NCI-H1105 treated with DMSO at 0.1 percent for 48 hours (cell line): ENCODE measurements at regions not wholly inside any gene's neighbourhood (a gene's known extent, or its start where the extent isn't known, plus 50 kb on each side); places are given as distances from the start of the nearest gene placed in this dataset.

Source experiments
- DNase-seq: peaks from one replicate; lab custom pipeline; 2025; lab: John Stamatoyannopoulos, UW

DNA sequence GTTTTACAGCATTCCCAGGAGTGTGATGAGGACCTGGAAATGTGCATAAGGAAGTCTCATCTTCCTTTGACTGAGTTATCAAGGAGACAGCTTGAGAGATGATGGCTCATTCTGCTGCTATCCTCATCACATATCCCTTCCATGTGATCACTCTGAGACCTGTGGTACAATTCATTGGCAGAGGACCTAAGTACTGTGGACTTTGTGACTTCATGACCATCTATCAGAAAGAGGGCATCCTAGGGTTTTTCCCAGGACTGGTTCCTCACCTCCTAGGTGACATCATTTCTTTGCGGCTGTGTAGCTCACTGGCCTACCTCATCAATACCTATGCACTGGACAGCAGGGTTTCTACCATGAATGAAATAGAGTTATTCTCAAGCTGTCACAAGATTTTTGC is 172.1 kb upstream of the PLEKHG7 start:
- DNase-seq, result no peak

DNA sequence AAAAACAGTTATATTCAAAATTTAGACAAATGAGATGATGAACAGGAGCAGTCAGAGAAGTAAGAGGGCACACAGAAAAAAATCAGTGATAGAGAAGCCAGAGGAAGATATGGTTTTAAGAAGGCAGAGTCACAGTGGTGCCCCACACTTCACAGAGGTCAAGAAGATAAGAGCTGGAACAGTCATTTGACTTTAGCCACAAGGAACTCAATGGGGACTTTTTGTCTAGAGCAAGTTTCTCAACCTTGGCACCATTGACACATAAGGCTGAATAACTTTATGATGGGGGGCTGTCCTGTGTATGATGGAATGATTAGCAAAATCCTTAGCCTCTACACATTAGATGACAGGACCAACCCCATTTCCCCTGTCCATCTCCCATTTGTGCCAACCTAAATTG is 172.8 kb upstream of the PLEKHG7 start:
- no peak for DNase-seq

DNA sequence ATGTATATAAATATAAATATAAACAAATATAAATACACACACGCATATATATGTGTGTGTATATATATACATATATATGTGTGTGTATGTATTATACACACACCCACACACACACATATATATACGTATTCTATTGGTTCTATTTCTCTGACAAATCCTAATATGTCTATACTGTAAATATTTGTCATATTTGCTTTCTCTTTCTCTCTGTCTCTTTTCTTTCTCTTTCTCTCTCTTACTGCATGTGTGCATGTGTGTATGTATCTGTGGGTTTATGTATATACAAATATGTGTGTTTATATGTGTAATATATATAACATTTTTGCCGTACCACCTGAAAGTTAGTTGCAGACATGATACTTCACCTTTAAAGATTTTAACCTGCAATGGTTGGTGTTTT is 174.2 kb upstream of the PLEKHG7 start:
- DNase-seq, result no peak

DNA sequence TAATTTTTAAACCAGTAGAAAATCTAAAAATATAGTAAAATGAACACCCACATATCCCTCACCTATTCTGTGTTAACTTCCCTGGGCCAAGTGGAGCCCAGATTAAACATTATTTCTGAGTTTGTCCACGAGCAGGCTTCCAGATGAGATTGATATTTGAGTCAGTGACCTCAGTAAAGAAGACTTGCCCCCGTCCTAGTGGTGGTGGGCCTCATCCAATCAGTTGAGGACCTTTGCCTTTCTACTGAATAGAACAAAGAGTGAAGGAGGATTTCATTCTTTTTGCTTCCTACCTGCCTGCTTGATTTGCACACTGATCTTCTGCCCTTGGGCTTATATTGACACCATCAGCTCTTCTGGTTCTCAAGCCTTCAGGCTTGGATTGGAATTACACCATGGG is 174.7 kb upstream of the PLEKHG7 start:
- DNase-seq, result no peak

DNA sequence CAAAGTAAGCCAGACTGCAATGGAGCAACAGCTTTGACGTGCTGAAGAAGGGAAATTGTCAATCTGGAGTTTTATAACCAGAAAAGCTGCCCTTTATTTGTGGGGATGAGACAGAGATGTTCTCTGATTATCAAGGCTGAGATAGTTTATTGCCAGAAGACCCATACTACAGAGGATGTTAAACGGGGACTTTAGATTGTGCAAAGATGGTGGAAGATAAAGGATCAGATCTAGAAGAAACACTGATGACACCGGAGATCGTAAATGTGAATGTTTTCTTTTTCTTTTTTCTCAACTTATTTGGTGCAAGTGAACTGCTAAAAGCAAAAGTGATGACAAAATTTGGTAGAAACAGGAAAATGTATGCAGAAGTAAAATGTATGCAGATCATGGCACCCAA is 178.3 kb upstream of the PLEKHG7 start:
- DNase-seq, result no peak

DNA sequence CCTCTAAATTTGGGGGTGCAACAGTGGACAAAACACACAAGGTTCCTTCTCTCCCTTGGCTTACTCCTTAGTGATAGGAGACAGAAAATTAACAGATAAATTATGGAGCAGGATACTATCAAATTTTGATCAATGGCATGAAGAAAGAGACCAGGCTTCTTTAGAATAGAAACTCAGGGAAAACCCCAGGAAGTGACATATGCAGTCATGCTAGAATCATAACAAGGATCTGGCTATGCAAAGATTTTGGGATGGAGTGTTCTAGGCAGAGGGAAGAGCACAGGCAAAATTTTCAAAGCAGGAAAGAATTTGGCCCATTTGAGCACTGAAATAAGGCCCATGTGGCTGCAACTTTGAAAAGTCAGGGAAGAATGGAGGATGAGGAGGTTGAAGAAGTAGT is 182.3 kb upstream of the PLEKHG7 start:
- no peak for DNase-seq

DNA sequence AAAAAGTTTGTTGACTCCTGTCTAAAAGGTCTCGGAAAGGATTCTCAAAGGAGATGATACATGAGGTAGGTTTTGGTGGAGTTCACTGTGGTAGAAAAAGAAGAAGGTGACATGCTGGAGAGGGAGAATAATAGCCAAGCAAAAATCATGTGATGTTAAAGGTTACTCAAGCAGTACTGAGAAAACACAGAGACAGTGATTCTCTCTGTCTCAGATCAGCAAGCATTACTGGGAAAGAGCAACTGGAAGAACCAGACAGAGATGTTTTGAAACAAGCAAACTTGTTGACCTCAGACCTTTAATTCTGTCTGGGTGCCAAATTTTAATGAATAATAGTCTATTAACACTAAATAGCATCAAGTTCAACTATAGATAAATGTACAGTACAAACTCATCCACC is 183.5 kb upstream of the PLEKHG7 start:
- DNase-seq, result no peak

DNA sequence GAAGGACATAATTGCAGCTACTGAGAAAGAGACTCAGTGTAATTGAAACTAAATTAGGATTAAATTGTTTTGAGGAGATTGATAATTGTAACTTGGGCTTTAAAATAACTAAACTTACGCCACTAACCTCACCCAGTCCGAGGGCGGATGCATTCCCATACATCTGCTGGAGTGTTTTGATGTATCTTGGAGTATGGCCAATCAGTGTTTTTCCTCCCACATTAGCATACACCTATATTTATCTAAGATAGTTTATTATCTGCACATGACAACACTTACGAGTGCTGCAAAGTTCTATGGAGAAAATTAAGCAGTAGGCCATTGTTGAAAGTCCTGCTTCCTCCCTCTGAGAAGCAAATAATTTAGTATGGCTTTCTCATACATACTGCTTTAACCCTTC is 184.7 kb upstream of the PLEKHG7 start:
- DNase-seq, result no peak

DNA sequence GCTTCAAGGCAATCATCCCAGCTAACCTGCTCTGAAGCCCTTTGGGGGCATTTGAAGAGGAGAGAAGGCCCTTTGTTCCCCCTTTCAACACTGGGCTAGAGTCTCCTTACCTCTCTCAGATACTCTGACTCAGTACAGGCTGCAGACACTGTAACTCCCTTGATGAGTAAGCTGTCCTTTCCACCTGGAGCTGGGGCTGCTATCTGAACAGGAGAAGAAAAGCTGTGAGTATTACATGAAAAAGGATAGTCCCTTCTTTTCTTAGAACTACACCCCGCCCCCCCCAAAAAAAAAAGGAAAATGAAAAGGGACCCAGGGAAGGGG is 186.6 kb upstream of the PLEKHG7 start:
- DNase-seq, result no peak

DNA sequence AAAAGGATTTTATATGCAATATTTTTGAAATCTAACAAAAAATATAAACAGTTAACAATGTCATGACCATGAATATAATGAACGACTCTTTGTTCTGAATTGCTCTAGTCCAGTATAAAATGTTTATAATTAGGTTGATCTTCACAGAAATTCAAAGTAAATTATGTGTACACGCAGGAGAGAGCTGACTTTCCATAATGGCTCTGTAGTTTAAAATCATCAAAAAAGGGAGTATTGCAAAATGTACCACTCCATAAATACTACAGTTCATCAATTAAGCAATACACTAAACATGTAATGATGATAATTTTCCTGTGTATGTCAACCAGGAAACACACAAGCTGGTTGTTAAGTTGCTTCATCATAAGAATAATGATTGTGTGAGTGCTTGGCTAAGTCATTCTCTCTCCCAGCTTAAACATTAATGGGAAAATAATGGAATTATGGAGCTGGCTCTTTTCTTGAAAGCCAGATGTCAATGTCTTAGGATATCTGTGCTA is 189.5 kb upstream of the PLEKHG7 start:
- no peak for DNase-seq

DNA sequence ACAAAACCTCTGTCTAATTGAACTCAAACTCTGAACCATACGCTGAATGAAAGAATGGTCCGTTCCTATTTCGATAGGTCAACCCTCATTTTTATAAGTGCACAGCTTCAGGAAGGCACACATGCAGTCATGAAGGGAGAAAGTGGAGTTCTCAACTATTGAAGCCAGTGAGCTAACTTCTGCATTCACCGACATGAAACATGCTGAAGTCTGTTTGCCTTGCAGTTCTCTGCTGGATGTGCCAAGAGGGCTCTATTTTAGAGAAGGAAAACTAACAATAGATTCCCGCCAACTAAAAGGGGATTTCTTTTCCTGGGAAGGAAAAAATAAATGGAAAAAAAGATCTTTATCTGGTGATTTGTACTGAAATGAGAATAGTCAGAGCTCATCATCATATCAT is 191.0 kb upstream of the PLEKHG7 start:
- no peak for DNase-seq

DNA sequence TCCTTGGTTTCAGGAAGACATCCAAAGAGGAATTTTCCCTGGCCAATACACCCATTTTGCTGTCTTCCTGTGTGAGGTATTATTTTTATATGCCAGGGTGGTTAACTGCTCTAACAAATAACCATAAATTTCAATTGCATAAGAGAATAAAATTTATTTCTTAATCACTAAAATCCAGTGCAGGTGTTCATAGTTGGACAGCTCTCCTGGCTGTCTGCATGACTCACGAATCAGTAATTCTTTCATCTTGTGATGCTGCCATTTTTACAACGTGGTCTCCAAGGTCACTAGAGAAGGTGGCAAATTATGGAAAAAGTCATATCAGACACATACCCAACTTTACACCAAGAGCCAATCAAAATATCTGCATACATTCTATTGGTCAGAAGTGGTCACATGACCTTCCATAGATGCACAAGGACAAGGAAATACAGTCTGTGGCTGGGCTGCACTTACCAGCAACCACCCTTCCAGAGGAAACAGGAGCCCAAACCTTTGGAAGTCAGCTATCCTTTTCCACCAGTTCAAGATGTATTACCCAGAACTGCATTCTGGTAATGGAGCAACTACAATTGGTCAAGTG is 193.5 kb upstream of the PLEKHG7 start:
- DNase-seq, result no peak

DNA sequence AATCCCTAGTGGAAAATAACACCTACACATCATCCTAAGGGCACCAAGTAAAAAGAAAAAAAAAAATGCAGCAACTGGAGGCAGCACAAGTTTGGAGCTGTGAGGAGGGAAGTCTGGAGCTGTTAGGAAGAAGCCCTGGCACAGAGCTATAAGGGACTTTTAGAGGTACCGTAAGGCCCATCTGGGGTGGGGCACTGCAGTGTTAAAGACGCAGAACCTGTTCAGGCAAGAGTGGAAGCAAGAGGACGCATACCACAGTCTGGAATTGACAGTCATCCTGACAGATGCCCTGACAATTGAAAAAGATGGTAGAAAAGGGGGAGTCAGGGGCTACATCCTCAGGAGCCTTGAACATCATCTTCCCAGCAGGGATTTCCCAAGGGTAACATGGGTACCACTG is 195.9 kb upstream of the PLEKHG7 start:
- no peak for DNase-seq

DNA sequence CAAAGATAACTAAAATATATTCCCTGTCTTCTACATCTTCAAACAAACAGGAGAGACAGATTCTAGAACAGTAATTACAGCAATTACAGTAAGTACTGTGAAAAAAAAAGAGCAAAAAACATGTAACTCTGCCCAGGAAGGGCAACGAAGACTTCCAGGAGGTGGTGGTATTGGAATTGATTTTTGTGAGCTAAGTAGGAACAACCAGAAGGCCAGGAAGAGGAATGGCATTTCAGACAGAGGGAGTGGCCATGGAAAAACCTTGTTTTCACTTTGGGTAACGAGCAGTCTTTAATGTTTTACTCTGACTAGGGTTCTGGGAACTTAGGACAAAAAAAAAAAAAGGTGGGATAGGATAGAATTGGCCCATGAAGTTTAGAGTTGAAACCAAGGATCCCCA is 196.3 kb upstream of the PLEKHG7 start:
- DNase-seq, result peak; percentile 69

DNA sequence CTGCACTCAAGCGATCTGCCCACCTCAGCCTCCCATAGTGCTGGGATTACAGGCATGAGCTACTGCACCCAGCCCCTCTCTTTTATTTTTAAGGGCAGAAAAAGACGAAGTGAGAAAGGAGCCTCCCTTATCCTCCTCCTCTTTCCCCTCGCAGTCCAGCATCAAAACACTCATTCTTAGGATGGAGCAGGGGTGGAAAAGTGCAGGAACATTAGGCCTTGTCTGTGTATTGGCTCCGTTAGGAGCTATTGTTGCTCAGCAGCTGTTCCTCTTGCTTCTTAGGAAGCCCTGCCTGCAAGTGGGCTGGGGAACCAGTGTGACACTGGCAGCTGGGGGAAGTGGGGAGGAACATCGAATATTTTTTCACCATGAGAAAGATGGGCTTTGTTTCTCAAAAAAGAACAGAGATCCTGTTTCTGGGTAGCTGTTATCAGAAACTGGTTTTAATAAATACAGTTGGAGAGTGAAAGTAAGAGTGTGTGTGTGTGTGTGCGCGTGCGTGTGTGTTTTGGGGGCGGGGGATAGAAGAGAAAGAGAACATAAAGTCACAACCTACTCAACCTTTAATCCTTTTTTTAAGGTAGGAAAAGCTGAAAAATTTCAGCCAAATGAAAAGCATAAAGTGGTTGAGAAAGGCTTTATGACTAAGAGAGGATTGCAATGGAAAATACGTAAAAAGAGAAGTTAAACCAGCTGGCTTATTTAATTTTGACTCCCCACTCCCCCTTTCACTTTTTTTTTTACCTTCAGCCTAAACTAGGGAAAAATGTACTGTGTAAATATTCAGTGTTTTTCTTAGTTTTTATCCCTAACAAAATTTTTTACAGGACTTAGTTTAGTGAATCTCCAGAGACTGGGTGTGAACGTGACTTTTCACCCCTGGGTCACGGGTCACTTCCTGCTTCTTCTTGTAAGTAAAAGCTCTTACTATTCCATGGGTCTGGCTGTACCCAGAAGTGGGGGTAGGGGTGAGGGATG is 197.2 kb upstream of the PLEKHG7 start:
- peak; percentile 26 for DNase-seq

DNA sequence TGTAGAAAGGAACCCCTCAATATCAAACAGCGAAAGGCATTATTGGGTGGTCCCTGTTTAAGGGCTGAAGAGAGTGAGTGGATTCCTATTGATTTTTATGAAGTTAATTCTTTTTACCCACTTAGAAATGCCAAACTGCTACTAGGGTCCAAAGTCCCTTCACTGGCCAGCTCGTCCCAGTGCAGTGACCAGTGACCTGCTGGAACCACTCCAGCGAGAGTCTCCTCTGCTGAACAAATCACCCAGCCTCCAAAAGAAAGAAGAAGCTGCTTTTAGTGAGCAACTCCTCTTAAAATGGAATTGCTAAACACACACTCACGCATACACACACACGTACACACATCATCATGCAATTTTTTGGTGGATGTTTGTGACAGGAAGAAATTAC is 198.2 kb upstream of the PLEKHG7 start:
- DNase-seq, result no peak

DNA sequence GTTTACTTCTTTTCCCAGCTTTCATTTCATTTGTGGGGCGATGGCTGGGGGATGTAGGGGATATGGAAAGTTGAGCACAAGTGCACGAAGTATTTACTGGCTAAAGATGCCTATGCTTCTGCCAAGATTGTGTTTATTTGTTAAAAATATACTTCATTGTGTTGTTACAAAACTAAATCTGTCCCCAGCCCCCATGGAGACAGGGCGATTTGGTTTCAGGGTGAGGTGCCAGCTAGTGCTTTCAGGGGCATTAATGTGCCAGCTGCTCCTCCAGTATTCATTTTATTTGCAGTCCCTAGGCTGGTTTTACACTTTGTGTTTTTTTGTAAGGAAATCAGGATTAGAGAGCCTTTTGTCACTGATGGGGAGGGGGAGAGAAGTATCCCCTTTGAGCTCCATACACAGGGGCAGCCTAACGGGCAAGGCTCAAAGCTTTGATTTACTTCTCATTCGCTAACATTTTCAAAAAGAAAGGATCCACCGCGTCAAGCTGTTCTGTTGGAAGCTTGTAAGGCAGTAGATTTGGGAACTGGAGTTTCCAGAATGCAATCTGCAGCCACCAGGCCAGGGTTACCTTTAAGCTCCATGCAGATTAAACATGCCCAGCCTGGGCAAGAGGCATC is 198.7 kb upstream of the PLEKHG7 start:
- DNase-seq, result peak; percentile 62

DNA sequence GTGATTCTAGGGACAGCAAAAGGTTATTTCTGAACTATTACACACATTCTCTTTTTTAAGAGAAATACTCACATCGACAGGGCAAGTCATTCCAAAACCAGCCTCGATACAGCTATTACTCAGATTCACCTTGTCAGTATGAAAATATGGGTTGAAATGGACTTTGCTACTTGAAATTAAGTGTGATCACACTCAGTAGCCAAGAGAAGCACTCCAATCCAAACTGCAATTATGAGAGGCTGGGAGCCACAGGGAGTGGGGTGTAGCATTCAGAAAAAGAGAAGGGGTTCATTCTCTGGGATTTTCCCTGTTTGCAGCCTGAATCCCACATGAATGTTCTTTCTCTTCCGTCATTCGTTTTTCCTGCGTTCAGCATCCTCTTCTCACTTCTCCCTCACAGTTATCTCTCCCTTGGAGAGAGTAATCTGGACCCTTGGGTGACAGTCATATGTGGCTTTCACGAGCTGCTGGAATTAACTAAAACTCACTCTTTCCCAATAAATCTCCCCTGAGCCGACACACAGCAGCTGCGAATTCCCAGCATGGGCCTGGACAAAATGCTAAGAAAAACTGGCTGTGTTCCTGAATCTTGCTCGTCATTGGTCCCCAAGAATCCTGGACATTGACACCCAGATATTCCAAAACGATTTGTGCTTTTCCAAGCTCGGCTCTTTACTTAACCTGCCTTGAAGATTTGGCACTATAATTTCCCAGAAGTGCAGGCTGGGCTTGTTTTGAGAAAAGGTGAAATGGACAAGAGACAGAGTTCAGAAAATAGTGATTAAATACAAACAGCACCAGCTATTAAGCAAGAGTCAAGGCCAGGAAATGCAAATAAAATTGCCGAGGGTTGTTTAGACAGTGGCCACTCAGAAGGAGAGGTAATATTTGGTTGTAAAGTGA is 199.5 kb upstream of the PLEKHG7 start:
- DNase-seq, result peak; percentile 62

DNA sequence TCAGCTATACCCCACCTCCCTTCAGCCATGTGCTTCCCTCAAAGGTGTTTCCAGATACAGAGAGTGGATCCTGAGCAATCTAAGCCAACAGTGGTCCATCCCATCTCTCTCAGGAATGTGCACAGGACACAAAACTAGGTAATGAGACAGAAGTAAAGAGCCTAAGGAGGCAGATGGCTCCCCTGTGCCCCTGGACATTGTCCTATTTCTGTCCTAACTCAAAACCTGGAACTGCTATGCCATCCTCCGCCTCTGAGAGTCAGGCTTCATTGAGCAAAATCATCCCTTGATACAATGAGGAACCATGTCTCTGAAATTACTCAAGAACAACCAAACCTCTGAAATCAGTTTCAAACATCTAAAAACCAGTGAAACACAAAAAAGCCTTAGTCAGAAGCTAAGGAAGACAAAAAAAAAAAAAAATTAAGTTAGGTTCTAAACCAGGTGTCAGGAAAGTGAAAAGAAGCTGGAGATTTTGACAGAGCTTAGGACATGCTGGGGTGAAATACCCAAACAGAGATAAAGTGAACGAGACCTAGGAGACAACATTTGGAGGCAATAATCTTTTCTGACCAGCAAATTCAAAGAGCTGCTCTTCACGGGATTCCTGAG is 200.3 kb upstream of the PLEKHG7 start:
- no peak for DNase-seq

DNA sequence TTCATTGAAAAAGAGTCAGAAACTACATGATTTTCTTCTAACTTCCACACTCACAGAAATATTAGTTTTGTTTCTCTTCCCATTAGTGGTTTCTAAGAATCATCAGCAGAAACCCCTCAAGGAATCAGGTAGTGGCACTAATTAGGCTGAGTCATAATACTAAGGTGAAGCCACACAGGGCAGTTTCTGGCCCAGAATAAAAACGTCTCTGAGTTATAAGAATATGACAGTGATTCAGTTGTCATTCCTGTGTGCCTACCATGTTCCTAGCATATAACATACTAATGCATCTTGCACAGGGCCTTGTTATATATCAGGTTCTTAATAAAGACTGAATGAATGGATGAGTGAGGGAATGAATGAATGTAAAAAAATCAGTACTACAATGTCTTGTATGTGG is 206.0 kb upstream of the PLEKHG7 start:
- DNase-seq, result no peak

DNA sequence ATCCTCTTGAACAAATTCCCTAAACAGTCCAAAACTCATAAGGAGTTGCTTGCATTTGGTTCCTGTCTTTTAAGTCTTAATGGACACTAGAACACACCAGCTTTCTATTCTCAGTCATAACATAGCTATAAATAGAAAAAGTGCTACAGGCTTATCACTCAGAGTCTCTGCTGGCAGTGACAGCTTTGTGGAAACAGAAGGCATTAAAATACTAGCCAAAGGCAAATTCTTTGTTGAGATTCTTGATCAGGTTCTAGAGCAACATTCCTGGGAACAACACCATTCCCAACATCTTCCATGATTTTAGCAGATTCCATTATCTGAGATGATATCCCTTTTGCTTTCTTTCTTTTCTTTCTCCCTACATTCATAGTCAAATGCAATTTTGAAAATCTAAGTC is 207.7 kb upstream of the PLEKHG7 start:
- DNase-seq, result no peak

DNA sequence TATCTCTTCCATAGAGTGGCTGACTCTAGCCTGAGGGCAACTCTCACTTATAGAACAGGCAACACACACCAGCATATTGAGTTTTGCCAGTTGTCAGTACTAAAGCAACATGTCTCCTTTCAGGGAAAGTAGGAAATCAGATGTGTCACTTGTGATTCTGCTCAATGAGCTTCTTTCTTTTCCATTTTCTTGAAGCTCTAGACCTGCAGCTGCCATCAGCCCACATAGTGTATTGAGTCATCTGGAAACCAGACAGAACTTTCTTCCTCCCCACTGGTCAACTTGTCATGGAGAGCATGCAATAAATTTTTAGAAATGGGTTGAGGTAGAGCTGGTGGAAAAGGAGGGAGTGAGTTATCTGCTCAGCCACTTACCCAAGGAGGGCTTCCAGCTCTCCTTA is 209.0 kb upstream of the PLEKHG7 start:
- no peak for DNase-seq
